SK-MEL-5 (cell line): ENCODE measurements at regions not wholly inside any gene's neighbourhood (a gene's known extent, or its start where the extent isn't known, plus 50 kb on each side); places are given as distances from the start of the nearest gene placed in this dataset.

Experiments
- DNase-seq: peaks from one replicate; pipeline ENCODE4 v3.0.0-alpha.2; 2016; ENCODE audit warnings: low read depth, low spot score
- in situ Hi-C: cut with HindIII; loops from 2 replicates; pipeline ENCODE4 v1.10.0; 2016; ENCODE audit warnings: low sequenced_read_pairs, high pct_unique_total_duplicates, low pct_unique_long_range_greater_than_20kb

- no peak for DNase-seq
- in situ Hi-C loops, result loop anchor here (25.0 kb wide), 1 partner anchor 273 kb away; no protein-coding TSS in a partner anchor
These were observed 58.5 kb downstream of the MAIP1 start for GRCh38 chr2:200013906-200014305.

GRCh38 chr2:200021449-200022114 lies 66.2 kb downstream of the MAIP1 start:
- in situ Hi-C loops, result loop anchor here (25.0 kb wide), 1 partner anchor 266 kb away; no protein-coding TSS in a partner anchor
- DNase-seq, result no peak

GRCh38 chr2:200022511-200022910 lies 67.1 kb downstream of the MAIP1 start:
- no peak for DNase-seq
- in situ Hi-C loops, result loop anchor here (25.0 kb wide), 1 partner anchor 265 kb away; no protein-coding TSS in a partner anchor

- in situ Hi-C loops, result loop anchor here (25.0 kb wide), 1 partner anchor 264 kb away; no protein-coding TSS in a partner anchor
- DNase-seq, result no peak
These were observed 68.2 kb downstream of the MAIP1 start for GRCh38 chr2:200023570-200023969.

GRCh38 chr2:200025717-200026116 lies 70.3 kb downstream of the MAIP1 start:
- in situ Hi-C loops, result no loop called here
- no peak for DNase-seq

- no peak for DNase-seq
- in situ Hi-C loops, result no loop called here
These were observed 71.2 kb downstream of the MAIP1 start for GRCh38 chr2:200026332-200027230.

GRCh38 chr2:200028998-200029397 lies 73.6 kb downstream of the MAIP1 start:
- in situ Hi-C loops, result no loop called here

GRCh38 chr2:200032895-200033294 lies 77.5 kb downstream of the MAIP1 start:
- in situ Hi-C loops, result no loop called here
- DNase-seq, result no peak

More at GRCh38 chr2:200028998-200029397, 73.6 kb downstream of the MAIP1 start:
- no peak for DNase-seq

- DNase-seq, result no peak
These were observed 78.5 kb downstream of the MAIP1 start for GRCh38 chr2:200033929-200034328.

GRCh38 chr2:200034816-200035215 lies 79.4 kb downstream of the MAIP1 start:
- DNase-seq, result no peak
- in situ Hi-C loops, result no loop called here

More at GRCh38 chr2:200033929-200034328, 78.5 kb downstream of the MAIP1 start:
- in situ Hi-C loops, result no loop called here

- in situ Hi-C loops, result no loop called here
- DNase-seq, result peak; percentile 42
These were observed 84.6 kb downstream of the MAIP1 start for GRCh38 chr2:200039724-200040650.

- in situ Hi-C loops, result no loop called here
- DNase-seq, result no peak
These were observed 85.4 kb downstream of the MAIP1 start for GRCh38 chr2:200040831-200041230.

GRCh38 chr2:200041639-200042038 lies 86.3 kb downstream of the MAIP1 start:
- in situ Hi-C loops, result no loop called here
- no peak for DNase-seq

- no peak for DNase-seq
- in situ Hi-C loops, result no loop called here
These were observed 86.8 kb downstream of the MAIP1 start for GRCh38 chr2:200042102-200042735.

GRCh38 chr2:200042944-200043343 lies 87.6 kb downstream of the MAIP1 start:
- DNase-seq, result no peak
- in situ Hi-C loops, result no loop called here

- no peak for DNase-seq
- in situ Hi-C loops, result no loop called here
These were observed 89.1 kb downstream of the MAIP1 start for GRCh38 chr2:200044453-200044852.

GRCh38 chr2:200048421-200048820 lies 93.0 kb downstream of the MAIP1 start:
- DNase-seq, result no peak
- in situ Hi-C loops, result no loop called here
